NT2/D1 (cell line): ENCODE measurements at regions not wholly inside any gene's neighbourhood (a gene's known extent, or its start where the extent isn't known, plus 50 kb on each side); places are given as distances from the start of the nearest gene placed in this dataset.

ENCODE experiments used
- YY1 ChIP-seq: IDR thresholded peaks from 2 replicates; pipeline ENCODE4 v1.6.1; 2011; ENCODE audit not compliant: insufficient read length, insufficient read depth
- ZNF274 ChIP-seq: IDR thresholded peaks from 2 replicates; pipeline ENCODE4 v1.6.1; 2011; ENCODE audit warnings: mild to moderate bottlenecking, low read depth, low read length

GRCh38 chr4:159047478-159048165 is 55.3 kb upstream of the RAPGEF2 start:
- TF ChIP-seq ZNF274 (no peak), YY1 (no peak)
